ENCODE measurements at regions not wholly inside any gene's neighbourhood (a gene's known extent, or its start where the extent isn't known, plus 50 kb on each side); places are given as distances from the start of the nearest gene placed in this dataset.

DNA sequence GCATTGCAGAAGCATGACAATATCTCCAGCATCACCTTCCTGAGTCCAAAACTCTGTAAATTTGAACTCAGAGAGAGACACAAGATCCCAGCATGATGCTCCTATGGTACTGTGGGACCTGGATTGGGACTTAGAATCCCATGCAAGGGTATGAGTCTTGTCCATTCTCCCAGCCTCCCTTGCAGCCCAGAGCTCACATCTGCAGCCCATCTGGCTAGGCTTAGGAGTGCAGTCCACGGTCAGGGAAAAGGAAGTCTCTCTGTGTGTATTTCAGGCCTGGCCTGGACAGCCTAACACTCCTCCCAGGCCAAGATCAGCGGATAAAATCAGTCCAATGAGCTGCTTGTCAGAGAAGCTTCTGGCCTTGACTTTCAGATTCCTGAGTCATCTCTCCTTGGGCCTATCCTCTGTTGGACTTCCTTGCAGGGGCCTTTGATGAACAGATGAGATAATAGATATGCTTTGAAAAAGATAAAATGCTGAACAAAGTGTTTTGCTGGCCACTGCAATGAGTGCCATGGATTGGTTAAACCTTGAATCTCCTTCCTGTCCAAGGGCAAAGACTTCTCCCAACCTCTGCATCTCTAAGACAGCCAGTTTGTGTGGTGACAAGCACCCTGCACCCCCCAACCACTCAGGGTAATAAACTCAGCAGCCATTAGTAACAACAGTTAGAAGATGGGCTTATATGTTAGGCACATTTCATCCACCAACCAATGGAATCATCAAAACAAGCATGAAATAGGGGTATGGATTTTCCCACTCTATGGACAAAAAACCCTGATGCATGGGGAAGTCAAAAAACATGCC is 412.8 kb upstream of the TBX3 start:
- Histone ChIP-seq H3K27me3 (ENCODE audit: control insufficient read depth in 1 of 2, insufficient read depth in 2 of 2, low read length in 2 of 2) (no peaks in the 10 kb centered on the region), H3K27ac (ENCODE audit: low read depth, low read length) (no peak overlapping the region), H3K4me3 (ENCODE audit: low read depth in 1 of 2, low read length in 2 of 2) (no peak overlapping the region), H3K36me3 (ENCODE audit: control insufficient read depth in 1 of 2, insufficient read depth in 2 of 2, low read length in 2 of 2) (no peaks in the 10 kb centered on the region), H3K4me1 (ENCODE audit: control insufficient read depth in 1 of 2, insufficient read depth in 2 of 2, low read length in 2 of 2) (peaks cover 9 to 17% of the 10 kb centered on the region in 2 donors), H3K9me3 (ENCODE audit: control insufficient read depth in 1 of 2, low read length in 2 of 2) (no peaks in the 10 kb centered on the region), H3K9ac (ENCODE audit: low read depth in 1 of 2, low read length in 2 of 2) (no peak overlapping the region)

DNA sequence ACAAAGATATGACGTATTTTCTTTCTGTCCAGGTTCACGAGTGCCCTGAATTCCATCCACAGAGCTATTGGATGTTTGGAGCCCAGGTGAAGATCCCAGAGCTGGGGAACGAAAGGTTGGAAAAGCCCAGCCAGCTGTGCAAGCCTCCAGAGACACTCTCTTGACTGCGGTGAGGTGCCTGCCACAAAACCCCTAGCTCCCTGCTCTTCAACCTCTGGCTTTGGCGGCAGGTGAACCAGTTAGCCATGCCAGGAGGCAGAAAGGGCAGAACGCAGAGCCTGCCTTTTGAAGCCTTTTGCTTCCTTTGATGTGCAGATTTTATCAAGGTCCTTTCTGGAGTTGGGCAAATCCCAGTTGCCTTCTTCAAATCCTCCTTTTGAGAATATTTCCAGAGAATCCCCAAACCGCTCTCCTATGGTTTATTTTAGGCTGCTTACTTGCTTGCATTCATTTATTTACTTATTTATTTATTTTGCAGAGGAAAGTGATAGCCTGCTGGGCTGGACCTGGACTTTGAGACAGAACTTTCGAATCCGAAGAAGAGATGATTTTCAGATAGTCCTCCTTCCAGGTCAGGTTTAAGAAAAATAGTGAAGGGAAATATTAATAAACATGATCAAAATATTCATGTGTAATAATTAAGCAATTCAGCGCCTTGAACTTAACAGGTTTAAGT is 411.2 kb upstream of the TBX3 start:
- no peak overlapping the region for H3K4me3 ChIP-seq (ENCODE audit: low read depth in 1 of 2, low read length in 2 of 2)
- no peaks in the 10 kb centered on the region for H3K9me3 ChIP-seq (ENCODE audit: control insufficient read depth in 1 of 2, low read length in 2 of 2)
- no peak overlapping the region for H3K9ac ChIP-seq (ENCODE audit: low read depth in 1 of 2, low read length in 2 of 2)
- H3K27ac ChIP-seq (ENCODE audit: low read depth, low read length) = no peak overlapping the region
- H3K27me3 ChIP-seq (ENCODE audit: control insufficient read depth in 1 of 2, insufficient read depth in 2 of 2, low read length in 2 of 2) = no peaks in the 10 kb centered on the region
- no peaks in the 10 kb centered on the region for H3K36me3 ChIP-seq (ENCODE audit: control insufficient read depth in 1 of 2, insufficient read depth in 2 of 2, low read length in 2 of 2)
- peaks cover 9 to 17% of the 10 kb centered on the region in 2 donors for H3K4me1 ChIP-seq (ENCODE audit: control insufficient read depth in 1 of 2, insufficient read depth in 2 of 2, low read length in 2 of 2)

DNA sequence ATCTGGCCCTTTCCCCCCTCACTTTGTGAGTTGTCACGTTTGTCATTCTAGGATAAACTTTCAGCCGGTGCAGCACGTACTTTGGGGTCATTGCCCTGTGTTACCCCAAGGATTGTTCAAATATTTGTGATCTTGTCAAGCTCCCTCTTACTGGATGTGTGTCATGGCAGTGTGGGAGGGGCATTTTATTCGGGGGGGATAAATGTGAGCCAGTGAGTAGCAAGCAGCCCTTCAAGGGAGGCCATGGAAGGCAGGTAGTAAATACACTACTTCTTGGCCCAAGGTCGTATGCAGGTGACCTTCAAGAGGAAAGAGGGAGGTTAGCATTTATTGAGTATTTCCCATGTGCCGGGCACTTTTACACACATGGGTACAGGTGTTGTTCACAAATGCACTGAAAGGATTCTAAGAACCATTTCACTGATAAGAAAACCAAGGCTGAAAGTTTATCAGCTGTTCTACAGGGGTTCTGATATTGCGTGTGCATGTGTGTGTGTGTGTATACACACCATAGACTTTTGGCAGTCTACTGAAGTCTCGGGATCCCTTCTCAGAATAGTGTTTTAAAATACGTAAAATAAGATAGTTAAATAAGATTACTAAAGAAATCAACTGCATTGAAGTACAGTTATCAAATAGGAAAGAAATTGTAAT is 410.3 kb upstream of the TBX3 start:
- no peaks in the 10 kb centered on the region for H3K9me3 ChIP-seq (ENCODE audit: control insufficient read depth in 1 of 2, low read length in 2 of 2)
- H3K27ac ChIP-seq (ENCODE audit: low read depth, low read length) = no peak overlapping the region
- H3K4me1 ChIP-seq (ENCODE audit: control insufficient read depth in 1 of 2, insufficient read depth in 2 of 2, low read length in 2 of 2) = peaks cover 9 to 17% of the 10 kb centered on the region in 2 donors
- no peak overlapping the region for H3K9ac ChIP-seq (ENCODE audit: low read depth in 1 of 2, low read length in 2 of 2)
- H3K27me3 ChIP-seq (ENCODE audit: control insufficient read depth in 1 of 2, insufficient read depth in 2 of 2, low read length in 2 of 2) = no peaks in the 10 kb centered on the region
- H3K4me3 ChIP-seq (ENCODE audit: low read depth in 1 of 2, low read length in 2 of 2) = no peak overlapping the region
- H3K36me3 ChIP-seq (ENCODE audit: control insufficient read depth in 1 of 2, insufficient read depth in 2 of 2, low read length in 2 of 2) = no peaks in the 10 kb centered on the region

DNA sequence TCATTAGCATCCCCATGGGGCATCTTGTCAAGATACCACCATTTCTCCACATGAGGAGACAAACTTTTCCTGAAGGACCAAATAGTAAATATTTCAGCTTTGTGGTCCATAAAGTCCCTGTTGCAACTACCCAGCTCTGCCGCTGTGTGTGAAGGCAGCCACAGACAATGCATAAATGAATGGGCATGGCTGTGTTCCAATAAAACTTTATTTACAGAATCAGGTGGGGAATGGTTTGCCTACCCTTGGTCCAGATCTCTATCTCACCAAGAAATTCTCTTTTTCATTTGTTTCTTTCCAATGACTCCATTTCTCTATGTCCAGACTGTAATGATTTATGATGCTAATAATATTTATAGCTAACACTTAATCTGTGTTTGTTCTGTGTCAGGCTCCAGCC is 409.3 kb upstream of the TBX3 start:
- Histone ChIP-seq H3K4me3 (ENCODE audit: low read depth in 1 of 2, low read length in 2 of 2) (no peak overlapping the region), H3K36me3 (ENCODE audit: control insufficient read depth in 1 of 2, insufficient read depth in 2 of 2, low read length in 2 of 2) (no peaks in the 10 kb centered on the region), H3K4me1 (ENCODE audit: control insufficient read depth in 1 of 2, insufficient read depth in 2 of 2, low read length in 2 of 2) (peaks cover 9 to 17% of the 10 kb centered on the region in 2 donors), H3K9ac (ENCODE audit: low read depth in 1 of 2, low read length in 2 of 2) (no peak overlapping the region), H3K9me3 (ENCODE audit: control insufficient read depth in 1 of 2, low read length in 2 of 2) (no peaks in the 10 kb centered on the region), H3K27ac (ENCODE audit: low read depth, low read length) (no peak overlapping the region), H3K27me3 (ENCODE audit: control insufficient read depth in 1 of 2, insufficient read depth in 2 of 2, low read length in 2 of 2) (no peaks in the 10 kb centered on the region)

DNA sequence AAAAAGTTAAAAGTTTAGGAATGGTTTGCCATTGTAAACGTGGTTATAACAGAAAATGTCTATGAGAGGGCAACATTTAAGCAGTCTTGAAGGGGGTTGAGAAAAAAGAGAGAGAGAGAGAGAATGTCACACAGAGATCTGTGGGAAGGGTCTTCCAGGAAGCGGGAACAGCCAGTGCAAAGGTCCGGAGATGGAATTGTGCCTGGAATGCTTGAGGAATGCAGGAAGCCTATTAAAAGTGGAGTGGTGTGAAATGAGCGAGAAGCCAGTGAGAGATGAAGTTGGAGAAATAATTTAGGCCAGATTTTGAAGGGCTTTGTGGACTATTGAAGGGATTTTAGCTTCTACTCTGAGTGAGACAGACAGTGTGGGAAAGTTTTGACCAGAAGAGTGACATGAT is 406.8 kb upstream of the TBX3 start:
- Histone ChIP-seq H3K9ac (ENCODE audit: low read depth in 1 of 2, low read length in 2 of 2) (no peak overlapping the region), H3K27me3 (ENCODE audit: control insufficient read depth in 1 of 2, insufficient read depth in 2 of 2, low read length in 2 of 2) (no peaks in the 10 kb centered on the region), H3K36me3 (ENCODE audit: control insufficient read depth in 1 of 2, insufficient read depth in 2 of 2, low read length in 2 of 2) (no peaks in the 10 kb centered on the region), H3K4me3 (ENCODE audit: low read depth in 1 of 2, low read length in 2 of 2) (no peak overlapping the region), H3K27ac (ENCODE audit: low read depth, low read length) (no peak overlapping the region), H3K4me1 (ENCODE audit: control insufficient read depth in 1 of 2, insufficient read depth in 2 of 2, low read length in 2 of 2) (peaks cover 9 to 17% of the 10 kb centered on the region in 2 donors), H3K9me3 (ENCODE audit: control insufficient read depth in 1 of 2, low read length in 2 of 2) (no peaks in the 10 kb centered on the region)

DNA sequence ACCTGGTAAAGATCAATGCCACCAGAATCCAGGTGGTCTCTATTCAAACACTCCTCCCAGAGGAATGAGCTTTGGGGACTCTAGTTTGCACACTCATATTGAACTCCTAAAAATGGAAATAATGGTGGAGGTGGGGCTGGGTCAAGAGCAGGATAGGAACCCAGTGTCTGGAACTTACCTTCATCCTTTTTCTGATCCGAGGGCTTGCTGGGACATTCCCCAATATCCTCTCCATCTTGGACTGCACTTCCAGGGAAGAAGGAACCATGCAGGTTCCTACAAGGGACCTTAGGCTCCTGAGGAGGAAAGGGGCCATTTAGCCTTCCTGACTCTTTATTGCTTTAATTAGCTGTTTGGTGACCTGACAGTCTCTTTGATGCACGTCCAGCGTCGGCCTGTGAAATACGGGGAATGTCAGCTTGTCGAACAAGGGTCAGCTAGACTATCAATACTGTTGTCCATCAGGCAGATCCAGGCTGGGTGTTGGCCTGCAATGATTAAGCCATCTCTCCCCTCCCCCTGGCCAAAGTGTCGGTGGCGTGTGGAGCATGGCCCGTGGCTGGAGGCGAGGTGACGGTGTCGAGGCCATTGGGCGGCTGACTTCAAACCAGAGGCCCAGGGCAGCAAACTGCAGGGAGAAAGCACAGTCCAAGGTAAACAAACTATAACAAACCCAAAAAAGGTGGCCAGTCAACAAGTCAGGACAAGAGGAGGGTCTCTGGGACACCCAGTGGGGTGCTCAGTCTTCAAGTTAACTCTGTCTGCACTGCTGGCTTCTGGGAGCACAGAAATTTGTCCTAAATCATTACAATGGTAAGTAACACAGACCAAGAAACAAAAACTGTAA is 405.2 kb upstream of the TBX3 start:
- H3K36me3 ChIP-seq (ENCODE audit: control insufficient read depth in 1 of 2, insufficient read depth in 2 of 2, low read length in 2 of 2) = no peaks in the 10 kb centered on the region
- H3K27me3 ChIP-seq (ENCODE audit: control insufficient read depth in 1 of 2, insufficient read depth in 2 of 2, low read length in 2 of 2) = no peaks in the 10 kb centered on the region
- H3K9me3 ChIP-seq (ENCODE audit: control insufficient read depth in 1 of 2, low read length in 2 of 2) = no peaks in the 10 kb centered on the region
- no peak overlapping the region for H3K27ac ChIP-seq (ENCODE audit: low read depth, low read length)
- H3K4me3 ChIP-seq (ENCODE audit: low read depth in 1 of 2, low read length in 2 of 2) = no peak overlapping the region
- peaks cover 6 to 7% of the 10 kb centered on the region in 2 donors for H3K4me1 ChIP-seq (ENCODE audit: control insufficient read depth in 1 of 2, insufficient read depth in 2 of 2, low read length in 2 of 2)
- no peak overlapping the region for H3K9ac ChIP-seq (ENCODE audit: low read depth in 1 of 2, low read length in 2 of 2)

DNA sequence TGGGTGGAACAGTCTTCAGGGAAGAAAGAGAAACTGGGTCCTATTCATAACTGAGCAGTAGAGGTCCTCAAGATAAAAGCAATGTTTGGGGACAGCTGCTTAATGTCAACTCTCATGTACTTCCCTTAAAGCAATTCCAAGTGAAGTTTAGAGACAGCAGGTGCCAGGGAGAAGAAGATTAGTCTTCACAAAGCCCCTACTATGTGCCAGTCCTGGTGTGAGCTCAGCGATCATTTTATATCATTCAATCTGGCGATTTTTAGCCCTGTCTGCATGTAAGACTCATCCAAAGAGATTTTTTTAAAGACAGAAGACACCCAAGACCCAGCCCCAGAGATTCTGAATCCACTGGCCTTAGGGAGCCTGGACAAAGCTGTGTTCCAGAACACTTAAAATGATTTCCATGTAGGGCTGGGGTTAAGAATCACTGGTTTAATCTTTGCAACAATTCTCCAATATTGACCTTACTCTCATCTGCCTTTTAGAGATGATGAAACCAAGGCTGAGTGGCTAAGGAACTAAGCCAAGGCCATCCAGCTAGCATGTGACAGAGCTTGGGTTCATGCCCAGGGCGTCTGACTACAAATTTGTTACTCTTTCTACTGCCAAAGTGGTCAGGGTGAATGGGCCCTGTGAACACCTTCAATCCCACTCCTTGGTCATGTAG is 404.5 kb upstream of the TBX3 start:
- no peak overlapping the region for H3K9ac ChIP-seq (ENCODE audit: low read depth in 1 of 2, low read length in 2 of 2)
- no peak overlapping the region for H3K27ac ChIP-seq (ENCODE audit: low read depth, low read length)
- no peaks in the 10 kb centered on the region for H3K27me3 ChIP-seq (ENCODE audit: control insufficient read depth in 1 of 2, insufficient read depth in 2 of 2, low read length in 2 of 2)
- no peaks in the 10 kb centered on the region for H3K4me1 ChIP-seq (ENCODE audit: control insufficient read depth in 1 of 2, insufficient read depth in 2 of 2, low read length in 2 of 2)
- no peaks in the 10 kb centered on the region for H3K9me3 ChIP-seq (ENCODE audit: control insufficient read depth in 1 of 2, low read length in 2 of 2)
- H3K4me3 ChIP-seq (ENCODE audit: low read depth in 1 of 2, low read length in 2 of 2) = no peak overlapping the region
- H3K36me3 ChIP-seq (ENCODE audit: control insufficient read depth in 1 of 2, insufficient read depth in 2 of 2, low read length in 2 of 2) = no peaks in the 10 kb centered on the region

DNA sequence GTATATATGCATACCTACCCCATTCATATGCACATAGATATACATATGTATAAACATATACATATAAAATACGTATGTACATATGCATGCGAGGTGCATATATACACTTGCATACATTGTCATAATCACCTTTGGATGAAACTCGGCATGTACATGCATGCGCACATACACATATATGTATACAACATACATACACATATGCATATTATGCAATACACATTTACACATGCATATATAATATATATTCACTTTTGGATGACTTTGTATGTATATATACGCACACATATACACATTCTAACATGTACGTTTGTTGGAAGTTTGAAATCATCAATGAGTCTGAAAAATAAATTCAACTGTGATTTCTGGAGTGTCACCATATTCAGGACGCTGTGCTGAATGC is 401.6 kb upstream of the TBX3 start:
- Histone ChIP-seq H3K36me3 (ENCODE audit: control insufficient read depth in 1 of 2, insufficient read depth in 2 of 2, low read length in 2 of 2) (no peaks in the 10 kb centered on the region), H3K9me3 (ENCODE audit: control insufficient read depth in 1 of 2, low read length in 2 of 2) (no peaks in the 10 kb centered on the region), H3K9ac (ENCODE audit: low read depth in 1 of 2, low read length in 2 of 2) (no peak overlapping the region), H3K27me3 (ENCODE audit: control insufficient read depth in 1 of 2, insufficient read depth in 2 of 2, low read length in 2 of 2) (no peaks in the 10 kb centered on the region), H3K4me1 (ENCODE audit: control insufficient read depth in 1 of 2, insufficient read depth in 2 of 2, low read length in 2 of 2) (no peaks in the 10 kb centered on the region), H3K27ac (ENCODE audit: low read depth, low read length) (no peak overlapping the region), H3K4me3 (ENCODE audit: low read depth in 1 of 2, low read length in 2 of 2) (no peak overlapping the region)

DNA sequence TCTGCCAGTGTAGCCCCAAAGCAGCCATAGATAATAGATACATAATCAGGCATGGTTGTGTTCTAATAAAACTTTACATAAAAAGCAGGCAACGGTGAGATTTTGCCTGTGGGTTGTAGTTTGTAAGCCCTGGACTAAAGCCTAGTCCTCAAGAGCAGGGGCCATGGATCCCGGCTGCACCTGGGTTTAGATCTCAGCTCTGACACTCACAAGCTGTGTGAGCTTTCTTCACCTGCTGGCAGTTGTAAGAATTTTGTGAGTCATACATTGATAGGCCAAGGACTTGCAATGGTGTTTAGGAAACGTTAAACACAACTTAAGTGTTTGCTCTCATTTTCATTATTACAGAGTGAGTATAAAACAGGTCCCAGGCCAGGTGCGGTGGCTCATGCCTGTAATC is 395.8 kb upstream of the TBX3 start:
- Histone ChIP-seq H3K27ac (ENCODE audit: low read depth, low read length) (no peak overlapping the region), H3K27me3 (ENCODE audit: control insufficient read depth in 1 of 2, insufficient read depth in 2 of 2, low read length in 2 of 2) (no peaks in the 10 kb centered on the region), H3K36me3 (ENCODE audit: control insufficient read depth in 1 of 2, insufficient read depth in 2 of 2, low read length in 2 of 2) (no peaks in the 10 kb centered on the region), H3K9ac (ENCODE audit: low read depth in 1 of 2, low read length in 2 of 2) (no peak overlapping the region), H3K9me3 (ENCODE audit: control insufficient read depth in 1 of 2, low read length in 2 of 2) (peaks cover 0 to 4% of the 10 kb centered on the region in 2 donors), H3K4me1 (ENCODE audit: control insufficient read depth in 1 of 2, insufficient read depth in 2 of 2, low read length in 2 of 2) (peaks cover 0 to 4% of the 10 kb centered on the region in 2 donors), H3K4me3 (ENCODE audit: low read depth in 1 of 2, low read length in 2 of 2) (no peak overlapping the region)
